Parathyroid adenoma (tissue), 2 donors: ENCODE measurements at regions not wholly inside any gene's neighbourhood (a gene's known extent, or its start where the extent isn't known, plus 50 kb on each side); places are given as distances from the start of the nearest gene placed in this dataset.
"Not testable (repeated sequence)": the region's sequence is repeated elsewhere in the genome, so short reads cannot be mapped to it uniquely, and the experiment has no call there.

Source experiments
- H2AFZ ChIP-seq: fragments of 300-600 bp; sonication (generic); one replicate; pipeline ENCODE4 v1.7.0; 2017; ENCODE audit warnings: antibody characterized with exemption, mild to moderate bottlenecking
- H3K27ac ChIP-seq: fragments of 300-600 bp; sonication (generic); one replicate; pipeline ENCODE4 v1.7.0; 2017
- H3K27me3 ChIP-seq: fragments of 300-600 bp; sonication (generic); one replicate; pipeline ENCODE4 v1.7.0; 2017; ENCODE audit warnings: low read length; ENCODE audit not compliant: control insufficient read depth, insufficient read depth
- H3K36me3 ChIP-seq: fragments of 300-600 bp; sonication (generic); one replicate; pipeline ENCODE4 v1.7.0; 2017; ENCODE audit warnings: low read length; ENCODE audit not compliant: control insufficient read depth, insufficient read depth
- H3K4me1 ChIP-seq: fragments of 300-600 bp; sonication (generic); one replicate; pipeline ENCODE4 v1.7.0; 2017; ENCODE audit warnings: control low read depth
- H3K4me2 ChIP-seq: fragments of 300-600 bp; sonication (generic); one replicate; pipeline ENCODE4 v1.7.0; 2017; ENCODE audit warnings: low read length
- H3K4me3 ChIP-seq: fragments of 300-600 bp; sonication (generic); one replicate; pipeline ENCODE4 v1.7.0; 2017; ENCODE audit warnings: low read depth, low read length
- H3K79me2 ChIP-seq: fragments of 300-600 bp; sonication (generic); one replicate; pipeline ENCODE4 v1.7.0; 2017; ENCODE audit warnings: control low read depth
- H3K9ac ChIP-seq: fragments of 300-600 bp; sonication (generic); one replicate; pipeline ENCODE4 v1.7.0; 2017; ENCODE audit warnings: mild to moderate bottlenecking
- H3K9me3 ChIP-seq: fragments of 300-600 bp; sonication (generic); one replicate; pipeline ENCODE4 v1.7.0; 2017; ENCODE audit warnings: low read length; ENCODE audit not compliant: control insufficient read depth
- TF ChIP-seq, protein P1 (sequence below): fragments of 300-600 bp; sonication (generic); IDR thresholded peaks from one replicate; pipeline ENCODE4 v1.7.0; 2017; ENCODE audit warnings: antibody characterized with exemption, mild to moderate bottlenecking
- donor health status: primary hyperparathyroidism.

DNA sequence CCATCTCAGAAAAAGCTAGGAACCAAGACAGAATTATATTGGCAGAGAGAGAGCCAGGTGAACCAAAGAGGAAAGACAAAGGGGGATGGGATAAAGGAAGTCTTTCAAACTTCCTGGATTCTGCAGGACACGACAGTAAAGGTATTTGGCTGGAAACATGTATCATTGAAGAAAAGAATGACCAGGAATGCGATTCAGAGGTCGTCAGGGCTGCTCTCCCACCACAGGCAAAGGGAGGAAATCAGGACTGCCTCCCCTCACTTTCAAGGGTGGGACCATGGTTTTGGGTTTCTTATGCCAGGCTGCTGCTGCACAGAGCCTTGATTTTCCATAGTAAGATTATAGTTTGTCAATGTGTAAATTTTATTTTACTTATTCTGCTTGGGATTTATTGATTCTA, 848.8 kb downstream of the BRINP3 start:
- Histone ChIP-seq H3K79me2 (no peaks in the 10 kb centered on the region), H3K4me3 (no peak overlapping the region), H3K4me1 (no peaks in the 10 kb centered on the region), H3K27me3 (no peaks in the 10 kb centered on the region), H2AFZ (no peak overlapping the region), H3K4me2 (no peak overlapping the region), H3K9me3 (no peaks in the 10 kb centered on the region), H3K27ac (no peak overlapping the region), H3K36me3 (no peaks in the 10 kb centered on the region), H3K9ac (no peak overlapping the region)
- TF ChIP-seq, protein P1, sequence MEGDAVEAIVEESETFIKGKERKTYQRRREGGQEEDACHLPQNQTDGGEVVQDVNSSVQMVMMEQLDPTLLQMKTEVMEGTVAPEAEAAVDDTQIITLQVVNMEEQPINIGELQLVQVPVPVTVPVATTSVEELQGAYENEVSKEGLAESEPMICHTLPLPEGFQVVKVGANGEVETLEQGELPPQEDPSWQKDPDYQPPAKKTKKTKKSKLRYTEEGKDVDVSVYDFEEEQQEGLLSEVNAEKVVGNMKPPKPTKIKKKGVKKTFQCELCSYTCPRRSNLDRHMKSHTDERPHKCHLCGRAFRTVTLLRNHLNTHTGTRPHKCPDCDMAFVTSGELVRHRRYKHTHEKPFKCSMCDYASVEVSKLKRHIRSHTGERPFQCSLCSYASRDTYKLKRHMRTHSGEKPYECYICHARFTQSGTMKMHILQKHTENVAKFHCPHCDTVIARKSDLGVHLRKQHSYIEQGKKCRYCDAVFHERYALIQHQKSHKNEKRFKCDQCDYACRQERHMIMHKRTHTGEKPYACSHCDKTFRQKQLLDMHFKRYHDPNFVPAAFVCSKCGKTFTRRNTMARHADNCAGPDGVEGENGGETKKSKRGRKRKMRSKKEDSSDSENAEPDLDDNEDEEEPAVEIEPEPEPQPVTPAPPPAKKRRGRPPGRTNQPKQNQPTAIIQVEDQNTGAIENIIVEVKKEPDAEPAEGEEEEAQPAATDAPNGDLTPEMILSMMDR = no peak

DNA sequence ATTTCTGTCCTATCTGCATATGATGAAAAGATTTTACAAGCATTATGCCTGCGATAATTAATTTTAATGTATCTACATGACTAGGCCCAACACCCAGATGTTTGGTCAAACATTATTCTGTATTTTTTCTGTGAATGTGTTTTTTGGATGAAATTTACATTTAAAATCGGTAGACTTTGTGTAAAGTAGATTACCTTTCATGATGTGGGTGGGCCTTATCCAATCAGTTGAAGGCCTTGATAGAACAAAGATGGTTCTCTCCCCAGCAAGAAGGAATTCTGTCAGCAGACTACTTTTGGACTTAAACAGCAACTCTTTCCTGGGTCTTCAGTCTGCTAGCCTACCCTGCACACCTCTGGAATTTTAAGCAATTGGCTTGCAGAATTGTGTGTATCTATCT, 844.0 kb downstream of the BRINP3 start:
- TF ChIP-seq, protein P1 = no peak
- Histone ChIP-seq H3K27ac (no peak overlapping the region), H3K36me3 (no peaks in the 10 kb centered on the region), H3K79me2 (no peaks in the 10 kb centered on the region), H3K4me1 (no peaks in the 10 kb centered on the region), H3K4me3 (no peak overlapping the region), H3K9ac (no peak overlapping the region), H3K27me3 (no peaks in the 10 kb centered on the region), H3K4me2 (no peak overlapping the region), H2AFZ (no peak overlapping the region), H3K9me3 (no peaks in the 10 kb centered on the region)

DNA sequence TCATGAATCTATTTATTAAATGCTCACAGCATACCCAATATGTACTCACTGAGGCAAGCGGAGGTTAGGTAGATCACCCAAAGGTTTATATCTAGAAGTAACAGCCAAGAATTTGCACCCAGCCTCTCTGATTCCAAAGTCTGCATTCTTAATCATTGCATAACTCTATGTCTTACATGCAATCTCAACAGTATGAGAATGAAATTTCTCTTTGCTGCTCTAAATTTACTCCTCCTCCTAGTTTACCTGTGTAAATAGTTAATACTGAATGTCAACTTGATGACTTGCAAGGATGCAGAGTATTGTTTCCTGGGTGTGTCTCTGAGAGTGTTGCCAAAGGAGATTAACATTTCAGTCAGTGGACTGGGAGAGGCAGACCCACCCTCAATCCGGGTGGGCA, 840.6 kb downstream of the BRINP3 start:
- Histone ChIP-seq H3K9me3 (no peaks in the 10 kb centered on the region), H3K4me2 (no peak overlapping the region), H3K27me3 (no peaks in the 10 kb centered on the region), H3K27ac (no peak overlapping the region), H3K36me3 (no peaks in the 10 kb centered on the region), H3K79me2 (no peaks in the 10 kb centered on the region), H3K9ac (no peak overlapping the region), H3K4me1 (no peaks in the 10 kb centered on the region), H3K4me3 (no peak overlapping the region), H2AFZ (no peak overlapping the region)
- TF ChIP-seq, protein P1 = no peak

DNA sequence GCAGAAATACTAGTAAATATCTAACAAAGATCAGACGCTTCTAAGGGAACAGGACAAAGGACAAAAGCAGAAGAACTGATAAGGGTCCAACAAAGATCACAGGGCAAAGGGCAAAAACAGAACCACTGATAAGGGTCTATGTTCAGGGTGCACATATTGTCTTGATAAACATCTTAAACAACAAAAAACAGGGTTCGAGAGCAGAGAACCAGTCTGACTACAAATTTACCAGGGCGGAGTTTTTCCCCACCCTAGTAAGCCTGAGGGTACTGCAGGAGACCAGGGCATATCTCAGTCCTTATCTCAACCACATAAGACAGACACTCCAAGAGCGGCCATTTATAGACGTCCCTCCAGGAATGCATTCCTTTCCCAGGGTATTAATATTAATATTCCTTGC, 833.5 kb downstream of the BRINP3 start:
- H3K36me3 ChIP-seq, H3K4me2 ChIP-seq, H3K4me1 ChIP-seq, H3K9ac ChIP-seq, H3K79me2 ChIP-seq, H2AFZ ChIP-seq, H3K27ac ChIP-seq, H3K4me3 ChIP-seq, H3K27me3 ChIP-seq, H3K9me3 ChIP-seq: not testable (repeated sequence)

DNA sequence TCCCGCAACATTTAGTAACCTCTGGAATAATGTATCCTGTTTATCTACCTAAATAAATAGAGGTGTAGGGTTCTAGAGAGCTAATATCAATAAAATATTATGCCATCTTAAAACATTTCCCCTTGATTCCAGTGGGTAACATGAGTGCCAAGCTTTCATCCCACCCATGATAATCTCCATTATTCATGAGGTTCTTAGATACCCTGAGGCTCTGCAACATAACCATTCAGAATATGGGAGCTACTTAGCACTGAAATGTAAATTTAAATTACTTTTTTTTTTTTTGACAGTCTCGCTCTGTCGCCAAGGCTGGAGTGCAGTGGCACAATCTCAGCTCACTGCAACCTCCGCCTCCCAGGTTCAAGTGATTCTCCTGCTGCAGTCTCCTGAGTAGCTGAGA, 832.7 kb downstream of the BRINP3 start:
- Histone ChIP-seq H3K27ac (no peak overlapping the region), H3K9me3 (no peaks in the 10 kb centered on the region), H2AFZ (no peak overlapping the region), H3K36me3 (no peaks in the 10 kb centered on the region), H3K27me3 (no peaks in the 10 kb centered on the region), H3K79me2 (no peaks in the 10 kb centered on the region), H3K4me1 (no peaks in the 10 kb centered on the region), H3K4me3 (no peak overlapping the region), H3K9ac (no peak overlapping the region), H3K4me2 (no peak overlapping the region)
- TF ChIP-seq, protein P1 = no peak
